NCI-H748 (cell line): ENCODE measurements at regions not wholly inside any gene's neighbourhood (a gene's known extent, or its start where the extent isn't known, plus 50 kb on each side); places are given as distances from the start of the nearest gene placed in this dataset.
A peak's percentile ranks its signal among the peaks of the same experiment; 100 is the strongest.

Source experiments
- DNase-seq: peaks from one replicate; lab custom pipeline; 2025; ENCODE audit not compliant: unreplicated experiment; lab: John Stamatoyannopoulos, UW

DNA sequence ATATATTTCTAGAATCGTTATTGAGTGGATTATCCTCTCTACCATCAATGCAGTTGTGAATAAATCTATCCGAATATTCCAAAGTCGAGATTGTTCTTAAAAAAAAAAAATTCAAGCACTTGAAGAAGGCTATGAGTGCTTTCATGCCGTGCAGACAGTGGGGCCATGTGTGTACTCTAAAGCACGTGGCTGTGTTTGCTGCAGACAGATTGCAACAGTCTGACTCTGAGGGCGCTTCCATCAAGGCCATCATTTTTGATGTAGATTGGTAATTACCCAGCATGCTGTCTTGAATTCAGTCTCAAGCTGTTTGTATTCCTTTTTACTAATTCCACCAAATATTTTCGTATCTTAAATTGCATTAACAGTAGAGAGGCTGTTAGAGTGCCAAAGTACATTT lies 325.9 kb upstream of the LINC00305 start:
- peak; percentile 6 for DNase-seq

DNA sequence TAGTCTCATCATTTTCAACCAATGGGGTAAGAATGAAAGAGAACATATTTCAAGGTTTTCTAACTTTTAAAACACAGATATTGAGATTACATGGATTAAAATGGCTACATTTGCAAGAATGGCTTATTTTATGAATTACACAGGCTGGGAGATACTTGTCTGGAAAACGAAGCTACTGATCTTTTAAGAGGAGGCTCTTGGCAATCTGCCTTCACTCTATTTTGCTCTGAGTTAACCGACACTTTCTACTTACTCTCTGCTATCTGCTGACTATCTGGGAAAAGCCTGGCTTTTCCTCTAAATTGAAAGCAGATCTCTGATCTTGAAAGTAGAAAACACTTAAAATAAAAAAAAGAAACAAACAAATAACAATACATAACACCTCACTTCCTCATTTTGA lies 325.4 kb upstream of the LINC00305 start:
- DNase-seq: no peak

DNA sequence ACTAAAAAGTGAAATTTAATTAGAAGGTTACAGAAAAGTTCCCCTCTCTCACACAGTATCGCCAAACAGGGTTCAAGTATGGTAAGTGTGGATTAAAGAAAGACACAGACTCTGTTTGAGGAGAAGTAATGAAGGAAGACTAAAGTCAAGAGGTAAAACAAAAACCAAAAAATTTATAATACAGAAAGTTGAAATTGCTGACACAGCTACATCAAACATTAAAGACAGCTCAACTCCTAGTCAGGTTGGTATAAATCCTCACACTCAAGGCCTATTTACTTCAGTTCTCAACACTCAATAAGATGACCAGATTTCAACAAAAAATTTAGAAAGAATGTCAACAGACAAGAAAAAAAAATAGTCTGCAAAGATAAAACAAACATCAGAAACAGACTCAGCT lies 300.5 kb upstream of the LINC00305 start:
- no peak for DNase-seq

DNA sequence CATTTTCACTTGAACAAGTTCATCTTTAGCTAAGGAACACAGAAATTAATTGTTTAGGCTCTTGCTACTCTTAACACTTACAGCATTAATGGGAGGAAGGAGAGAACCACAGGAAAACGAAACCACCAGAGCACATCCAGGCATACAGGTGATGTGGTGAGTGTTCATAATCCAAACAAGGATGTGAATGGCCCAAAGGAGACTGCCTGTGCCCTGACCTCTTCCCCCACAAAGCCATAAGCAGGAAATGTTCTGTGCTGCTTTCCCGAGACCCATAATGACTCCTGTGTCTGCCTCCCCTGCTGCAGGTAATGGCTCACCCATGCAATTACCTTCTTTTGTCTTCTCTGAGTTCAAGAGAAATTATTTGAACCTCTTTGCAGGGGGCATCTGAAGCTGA lies 295.9 kb upstream of the LINC00305 start:
- peak; percentile 70 for DNase-seq

DNA sequence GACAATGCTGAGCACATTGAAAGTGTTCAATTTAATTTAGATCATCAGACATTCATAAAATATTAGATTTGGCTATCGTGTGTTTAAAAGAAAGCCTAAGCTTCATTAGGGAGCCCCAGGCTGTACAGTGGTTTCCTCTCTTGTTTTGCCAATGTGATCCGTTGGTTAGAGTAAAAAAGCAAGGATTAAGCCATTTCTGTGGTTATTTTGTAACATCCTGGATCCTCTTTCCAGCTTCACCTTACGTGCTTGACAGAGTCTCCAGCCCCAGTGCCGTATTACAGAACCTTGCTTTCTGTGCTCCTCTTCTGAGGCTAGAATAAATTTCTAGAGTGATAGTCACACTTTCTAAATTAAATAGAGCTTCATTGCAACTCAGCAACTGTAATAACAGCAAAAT lies 289.3 kb upstream of the LINC00305 start:
- DNase-seq: no peak

DNA sequence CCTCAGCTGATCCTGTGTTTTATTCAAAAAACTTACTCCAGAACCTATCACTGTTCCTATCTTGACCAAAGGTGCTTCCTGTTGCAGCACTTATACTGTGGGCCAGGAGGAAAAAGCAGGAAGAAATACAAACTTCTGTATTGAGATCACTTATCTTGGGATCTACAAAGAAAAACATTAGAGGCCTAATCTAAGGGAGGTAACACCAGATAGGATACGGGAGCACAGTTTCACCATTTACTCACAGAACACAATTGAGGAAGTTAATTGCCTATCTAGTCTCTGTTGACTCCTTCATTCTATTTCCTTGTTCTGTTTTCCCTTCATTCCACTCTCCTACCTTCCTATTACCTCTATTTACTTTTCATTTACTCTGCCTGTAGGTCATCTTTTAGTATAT lies 287.2 kb upstream of the LINC00305 start:
- no peak for DNase-seq

DNA sequence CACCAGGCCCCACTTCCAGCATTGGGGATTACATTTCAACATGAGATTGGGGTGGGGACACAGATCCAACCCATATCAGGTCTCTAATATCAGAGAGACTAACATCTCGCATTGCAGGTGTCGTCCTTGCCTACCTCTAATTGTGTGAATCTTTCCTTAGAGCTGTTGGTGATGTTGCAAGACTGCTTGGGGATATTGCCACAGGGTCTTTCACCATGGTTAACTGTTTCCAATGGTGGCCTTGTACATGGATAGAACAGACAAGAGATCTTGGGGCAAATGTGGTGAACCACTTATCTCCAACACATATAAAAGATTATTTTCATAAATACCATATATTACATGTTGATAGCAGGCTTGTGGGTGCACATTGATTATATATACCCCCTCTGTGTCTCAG lies 270.3 kb upstream of the LINC00305 start:
- no peak for DNase-seq

DNA sequence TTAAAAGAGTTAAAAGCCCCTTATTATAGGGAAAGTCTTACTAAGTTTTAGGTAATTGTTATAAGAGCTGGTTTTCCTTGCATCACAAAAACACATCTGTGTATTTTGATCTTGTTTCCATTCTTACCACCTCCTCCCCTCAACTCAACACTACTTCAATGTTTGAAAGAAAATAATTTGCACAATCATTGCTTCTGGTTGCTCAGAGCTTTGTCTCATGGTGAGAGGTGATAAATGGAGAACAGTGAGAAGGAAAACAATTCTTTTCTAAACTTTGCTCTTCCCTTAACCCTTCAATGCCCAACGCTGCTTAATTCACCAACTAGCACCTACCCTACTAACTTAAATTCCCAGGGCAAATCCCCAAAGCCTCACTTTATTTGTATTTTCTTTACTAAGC lies 268.1 kb upstream of the LINC00305 start:
- no peak for DNase-seq

DNA sequence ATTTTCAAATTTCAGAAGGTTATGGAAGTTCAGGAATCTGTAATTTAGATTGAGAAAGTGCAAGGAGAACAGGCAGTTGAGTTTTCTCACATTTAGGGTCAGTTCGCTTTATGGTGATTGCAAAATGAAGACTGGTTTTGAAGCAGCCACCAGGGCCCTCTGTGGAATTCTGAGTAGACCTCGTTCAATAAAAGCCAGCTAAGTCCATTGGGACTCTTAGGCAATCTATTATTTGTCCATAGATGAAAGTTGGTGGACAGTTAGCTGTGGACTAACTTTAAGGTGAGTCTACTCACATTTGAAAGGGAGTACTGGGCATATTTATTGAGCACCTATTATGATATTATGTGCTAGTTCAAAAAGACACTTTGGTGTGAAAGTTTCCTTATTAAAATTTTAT lies 266.3 kb upstream of the LINC00305 start:
- DNase-seq: no peak

DNA sequence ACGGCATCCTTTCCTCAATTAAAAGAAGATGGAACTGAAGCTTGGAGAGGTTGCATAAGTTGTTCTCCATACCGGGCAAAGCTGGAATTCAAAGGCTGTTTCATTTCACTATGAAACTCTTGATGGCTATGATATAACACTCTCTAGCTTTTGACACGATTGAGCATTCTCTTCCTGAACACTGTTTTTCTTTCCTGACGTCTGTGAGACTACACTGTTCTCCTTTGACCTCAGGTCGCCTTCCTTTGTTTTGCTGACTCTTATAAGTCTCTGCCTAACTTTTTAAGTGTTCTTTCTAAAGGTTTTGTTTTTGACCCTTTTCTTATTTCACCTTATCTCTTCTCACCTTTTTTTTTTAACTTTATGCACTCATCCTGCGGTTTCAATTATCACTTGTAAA lies 261.8 kb upstream of the LINC00305 start:
- DNase-seq: no peak

DNA sequence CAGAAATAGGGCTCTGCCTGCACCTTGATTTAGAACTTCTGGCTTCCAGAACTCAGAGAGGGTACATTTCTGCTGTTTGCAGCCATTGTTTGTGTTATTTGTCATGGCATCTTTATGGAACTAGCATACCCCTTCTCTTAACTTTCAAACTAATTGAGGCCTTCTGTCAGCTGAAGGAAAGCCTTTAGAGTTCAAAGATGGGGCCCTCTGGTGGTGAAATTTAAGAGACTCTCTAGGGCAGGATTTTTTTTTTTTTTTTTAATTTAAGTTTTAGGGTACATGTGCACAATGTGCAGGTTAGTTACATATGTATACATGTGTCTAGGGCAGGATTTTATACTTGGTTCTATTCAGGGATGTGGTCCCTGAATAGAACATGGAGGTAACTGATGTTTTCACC lies 260.6 kb upstream of the LINC00305 start:
- DNase-seq: peak; percentile 55

DNA sequence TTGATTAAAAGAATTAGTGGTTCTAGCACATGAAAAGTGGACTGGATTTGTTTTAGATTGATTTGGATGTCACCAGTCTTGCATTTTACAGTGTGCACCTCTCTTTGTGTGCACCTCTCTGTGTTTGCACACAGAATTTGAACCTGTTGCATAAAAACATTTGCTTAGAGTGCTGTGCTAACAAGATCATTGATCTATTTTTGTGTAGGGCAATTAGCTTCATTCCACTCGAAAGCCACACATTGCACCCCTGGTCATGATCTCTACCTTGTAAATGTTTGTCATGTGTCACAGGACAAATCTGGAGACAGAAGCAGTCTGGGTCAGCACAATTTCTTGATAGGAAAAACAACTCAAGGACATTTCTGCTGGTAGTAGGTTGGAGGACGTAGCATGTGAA lies 258.7 kb upstream of the LINC00305 start:
- DNase-seq: peak; percentile 83

DNA sequence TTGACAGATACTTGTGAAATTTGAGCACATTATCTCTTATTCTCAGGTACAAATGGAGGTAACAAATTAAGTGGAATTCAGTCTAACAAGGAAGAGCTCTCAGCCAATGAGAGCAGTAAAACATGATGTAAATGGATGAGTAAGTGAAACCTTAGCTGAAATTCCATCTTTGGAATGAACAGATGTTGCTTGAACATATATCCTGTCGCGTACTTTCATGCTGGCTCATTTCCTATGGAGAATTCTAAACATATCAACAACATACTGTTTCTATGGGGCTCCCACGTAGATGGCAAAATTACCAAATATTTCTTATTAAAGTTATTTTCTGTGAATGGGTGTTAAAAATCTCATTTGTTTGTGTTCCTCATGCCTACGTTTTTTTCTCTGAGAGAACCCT lies 256.3 kb upstream of the LINC00305 start:
- DNase-seq: no peak

DNA sequence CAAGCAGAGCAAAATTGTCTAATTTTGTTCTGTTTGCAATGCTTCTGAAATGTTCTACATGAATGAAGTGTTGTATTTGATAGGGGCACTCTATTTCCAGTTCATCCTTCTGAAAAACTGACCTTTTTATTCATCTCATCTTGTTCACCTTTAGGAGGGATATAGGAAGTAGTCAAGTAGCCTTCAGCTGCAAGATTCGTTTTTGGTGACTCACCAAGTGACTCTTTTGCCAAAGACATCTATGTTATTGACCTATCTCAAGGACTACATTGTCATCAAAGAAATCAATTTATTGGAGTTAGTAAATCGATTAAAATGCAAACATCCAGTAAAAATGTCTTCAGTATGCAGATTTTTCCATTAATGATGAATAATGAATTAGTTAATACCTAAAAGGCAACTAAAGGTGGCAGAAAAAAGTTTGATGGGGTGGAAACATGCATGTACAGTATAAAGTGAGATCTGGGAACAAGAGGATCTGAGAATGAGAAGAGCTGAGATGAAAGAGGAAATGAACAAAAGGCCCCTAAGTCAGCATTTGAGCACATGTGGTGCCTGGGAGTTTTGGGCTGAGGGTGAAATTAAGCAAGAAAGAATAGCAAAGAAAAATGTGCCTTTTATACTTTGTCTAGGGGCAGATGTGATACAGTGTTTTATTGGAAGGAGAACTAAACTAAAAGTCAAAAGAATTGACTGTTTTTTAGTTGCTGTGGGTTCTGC lies 255.1 kb upstream of the LINC00305 start:
- no peak for DNase-seq

DNA sequence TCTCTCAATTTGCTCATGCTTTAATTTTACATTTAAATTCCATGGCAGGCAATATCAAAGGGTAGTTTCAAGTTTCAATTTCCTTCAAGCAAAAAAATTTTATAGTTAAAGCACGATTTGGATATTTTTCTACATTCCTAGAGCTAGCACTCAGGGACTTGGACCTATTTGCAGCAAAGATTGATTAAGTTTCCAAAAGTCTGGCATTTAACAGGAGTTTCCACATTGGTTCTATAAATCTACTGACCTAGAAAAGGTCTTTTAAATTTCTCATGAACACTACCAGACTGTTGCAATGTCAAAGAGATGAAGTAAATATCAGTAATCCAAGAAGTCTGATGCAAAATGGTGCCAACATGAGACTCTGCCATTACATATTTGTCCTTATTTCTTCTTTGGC lies 253.7 kb upstream of the LINC00305 start:
- no peak for DNase-seq

DNA sequence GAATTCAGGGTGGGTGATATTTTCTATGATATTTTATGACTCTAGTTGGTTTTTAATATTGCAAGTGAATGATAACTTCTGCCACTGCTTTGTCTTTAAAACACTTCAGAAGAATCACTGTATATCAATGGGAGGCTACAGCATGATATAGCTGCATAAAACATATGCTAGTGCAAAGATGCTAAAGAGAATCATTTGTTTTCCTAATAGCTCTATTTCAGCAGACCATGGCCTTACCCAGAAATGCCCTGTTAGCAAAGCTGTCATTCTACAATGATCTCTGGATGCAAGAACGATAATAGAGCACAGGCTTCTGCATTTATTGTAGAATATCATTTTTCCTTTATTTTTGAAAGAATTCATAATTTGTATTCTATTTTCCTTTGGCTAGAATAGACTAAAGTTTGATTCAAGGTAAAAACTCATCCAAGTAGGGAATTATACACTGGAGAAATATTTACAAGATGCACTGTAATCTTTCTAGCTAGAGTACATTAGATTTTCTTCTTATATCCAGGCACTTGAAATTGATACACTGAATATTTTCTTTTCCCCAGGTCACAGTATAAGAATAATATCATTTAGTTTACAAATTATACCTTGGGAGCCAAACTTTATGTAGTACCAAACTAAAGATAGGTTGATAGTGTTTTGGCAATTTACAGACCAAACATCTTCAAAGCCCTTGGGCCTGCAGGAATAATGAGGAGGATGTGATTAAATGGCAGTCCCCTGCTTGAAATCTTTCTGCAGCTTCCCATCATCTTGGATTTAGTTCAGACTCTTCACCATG lies 252.6 kb upstream of the LINC00305 start:
- DNase-seq: no peak

DNA sequence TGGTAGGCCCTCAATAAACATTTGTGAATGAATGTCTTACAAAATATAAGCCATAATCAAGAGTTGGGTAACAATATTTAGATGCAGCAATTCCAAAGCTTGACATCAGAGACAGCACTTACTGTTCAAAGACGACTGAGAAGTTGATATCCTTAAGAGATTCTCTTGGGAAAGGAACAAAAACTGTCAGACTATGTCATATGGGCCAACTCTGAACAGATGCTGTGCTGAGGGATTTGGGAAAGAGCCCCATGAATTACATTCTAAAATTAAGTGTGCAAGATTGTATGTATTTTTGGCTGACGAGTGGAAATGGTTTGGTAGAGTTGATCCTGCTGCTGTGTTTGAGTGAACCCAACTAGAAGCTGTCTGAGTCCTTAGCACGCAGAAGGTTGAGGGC lies 250.7 kb upstream of the LINC00305 start:
- no peak for DNase-seq

DNA sequence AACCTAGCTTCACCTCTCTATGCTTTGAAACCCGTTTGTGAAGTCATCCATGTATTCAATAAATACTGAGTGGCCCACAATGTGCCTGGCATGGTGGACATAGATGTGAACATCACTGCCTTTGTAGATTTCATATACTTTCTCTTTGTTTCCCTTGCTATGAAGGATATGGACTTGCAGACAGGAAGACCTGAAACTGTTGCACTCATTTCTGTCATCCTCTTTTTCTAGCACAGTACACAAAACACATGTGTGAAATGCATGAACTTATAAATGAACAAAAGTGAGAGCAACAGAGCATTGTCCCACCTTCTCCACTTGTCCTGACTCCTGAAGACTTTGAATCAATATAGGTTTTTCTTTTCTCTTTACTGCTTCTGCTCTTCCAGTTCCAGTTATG lies 249.4 kb upstream of the LINC00305 start:
- DNase-seq: no peak

DNA sequence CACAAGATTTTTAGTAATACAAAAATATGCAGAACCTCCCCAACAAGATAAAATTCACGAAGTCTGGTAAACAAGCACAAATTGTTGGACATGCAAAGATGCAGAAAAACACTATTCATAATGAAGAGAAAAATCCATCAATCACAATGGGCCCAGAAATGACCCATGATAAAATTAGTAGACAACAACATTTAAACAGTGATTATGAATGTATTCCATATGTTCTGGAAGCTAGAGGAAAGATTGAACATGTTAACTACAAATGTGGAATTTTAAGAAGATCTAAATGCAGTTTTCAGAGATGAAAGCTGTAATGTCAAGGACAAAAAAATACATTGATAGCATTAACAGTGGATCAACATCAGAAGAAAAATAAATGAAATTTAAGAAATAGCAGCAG lies 243.3 kb upstream of the LINC00305 start:
- DNase-seq: no peak

DNA sequence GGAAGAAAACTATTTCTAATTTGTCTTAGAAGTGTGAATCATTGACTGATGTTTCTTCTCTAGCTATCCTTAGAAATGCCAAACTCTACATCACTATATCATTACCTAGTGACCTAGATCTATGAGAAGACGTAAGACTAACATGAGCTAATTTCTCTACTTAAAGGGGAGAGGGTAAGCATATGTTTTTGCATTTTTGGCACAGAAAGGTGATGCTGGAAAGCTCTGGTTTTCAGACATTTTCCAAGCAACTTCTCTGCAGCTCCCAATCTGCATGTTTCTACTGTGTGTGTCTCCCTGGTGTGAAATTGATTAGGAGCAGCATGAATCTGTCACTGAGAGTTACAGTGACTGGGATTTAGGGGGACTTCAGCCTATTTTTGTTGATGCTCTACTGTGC lies 235.2 kb upstream of the LINC00305 start:
- DNase-seq: no peak

DNA sequence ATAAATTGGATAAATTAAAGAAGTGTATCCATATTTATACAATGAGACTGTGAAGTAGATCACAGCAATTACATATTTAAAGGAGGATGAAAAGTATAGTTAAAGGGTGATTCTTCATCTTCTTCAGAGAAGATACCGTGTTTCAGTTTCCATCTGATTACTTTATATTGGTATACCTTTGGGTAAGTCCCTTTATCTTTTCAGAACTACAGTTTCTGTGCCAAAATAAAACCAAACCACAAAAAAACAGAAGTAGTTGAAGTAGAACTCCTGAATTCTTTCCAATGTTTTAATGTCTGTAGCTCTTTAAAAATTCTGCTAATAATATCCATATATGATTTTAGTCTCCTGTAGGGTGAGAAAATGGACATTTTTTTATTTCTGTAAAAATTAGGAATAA lies 231.2 kb upstream of the LINC00305 start:
- DNase-seq: no peak

DNA sequence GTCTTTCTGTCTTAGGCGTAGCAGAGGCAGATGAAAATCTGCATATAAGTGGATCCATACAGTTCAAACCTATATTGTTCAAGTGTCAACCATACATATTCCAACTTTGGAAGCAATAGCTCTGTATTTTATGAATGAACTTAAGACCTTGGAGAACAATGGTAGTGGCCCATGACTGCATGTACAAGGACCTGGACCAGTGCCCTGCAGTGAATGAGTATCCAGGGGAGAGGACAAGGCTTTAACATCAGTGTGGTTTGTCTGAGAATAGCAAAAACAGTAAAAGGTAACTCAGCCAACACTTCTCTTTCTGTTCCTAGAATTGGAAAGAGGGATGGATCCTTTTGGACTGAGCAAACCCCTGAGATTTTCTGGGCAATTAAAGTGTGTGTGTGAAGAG lies 230.8 kb upstream of the LINC00305 start:
- no peak for DNase-seq

DNA sequence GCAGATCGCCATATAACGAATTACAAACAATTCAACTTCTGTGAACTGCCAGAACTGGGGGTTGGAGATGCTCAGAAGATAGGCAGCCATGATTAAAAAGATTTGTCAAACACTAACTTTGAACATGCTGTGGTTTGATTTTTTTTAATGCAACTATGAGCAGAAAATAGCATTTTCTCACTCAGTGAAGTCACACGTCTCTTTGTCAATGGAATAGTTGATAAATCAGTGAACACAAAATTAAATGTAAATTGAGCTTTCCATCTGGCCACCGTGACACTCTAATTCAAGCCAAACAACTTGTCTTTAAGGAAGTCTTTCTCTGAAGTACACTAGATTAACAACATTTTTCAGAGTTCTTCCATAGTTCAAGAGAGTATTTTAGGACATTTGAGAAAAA lies 228.6 kb upstream of the LINC00305 start:
- DNase-seq: no peak
